ENCODE measurements at regions not wholly inside any gene's neighbourhood (a gene's known extent, or its start where the extent isn't known, plus 50 kb on each side); places are given as distances from the start of the nearest gene placed in this dataset.

DNA sequence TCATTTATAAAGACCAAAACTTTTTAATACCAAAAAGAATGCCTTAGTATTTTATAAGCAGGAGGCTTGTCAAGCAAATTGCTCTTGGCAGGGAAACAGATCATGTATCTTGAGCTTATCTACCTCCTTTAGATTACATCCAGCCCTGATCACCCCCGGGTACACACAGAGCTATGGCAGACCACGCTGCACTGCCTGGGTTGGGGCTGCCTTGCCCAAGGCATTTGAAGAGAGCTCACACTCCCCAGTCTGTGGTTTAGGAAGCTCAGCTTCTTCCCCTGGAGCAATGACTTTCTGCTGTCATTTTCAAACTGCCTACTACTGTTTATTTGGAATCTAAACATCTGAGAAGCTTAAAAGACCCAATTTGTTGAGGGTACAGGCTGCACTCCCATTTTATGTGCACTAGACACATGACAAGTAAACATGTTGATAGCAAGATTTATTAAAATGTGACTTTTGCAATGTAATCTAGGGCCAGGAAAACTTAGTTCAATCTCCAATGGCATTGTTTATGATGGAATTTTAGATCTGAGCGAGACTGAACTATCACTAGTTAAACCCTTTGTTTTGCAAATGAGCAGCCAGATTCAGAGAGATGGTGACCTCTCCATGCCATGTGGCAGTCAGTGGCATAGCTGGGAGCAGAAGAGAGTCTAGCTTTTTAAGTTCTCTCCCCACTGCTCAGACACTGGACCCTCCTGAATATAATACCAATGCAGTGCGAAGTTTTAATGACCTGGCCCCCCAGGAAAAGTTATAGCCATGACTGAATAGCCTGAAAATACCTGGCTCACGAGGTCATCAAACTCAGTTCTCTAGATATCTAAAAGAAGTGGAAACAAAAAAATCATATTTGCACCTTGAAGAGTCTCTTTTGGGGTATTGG is 214.9 kb downstream of the HLX start:
- no peaks in the 10 kb centered on the region for H3K27me3 ChIP-seq
- no peak overlapping the region for H3K27ac ChIP-seq
- H3K4me3 ChIP-seq: no peak overlapping the region
- no peaks in the 10 kb centered on the region for H3K4me1 ChIP-seq
- 57 to 59% methylated on average over 5 of the region's 5 CpGs for WGBS, 2 donors
- DNase-seq: no peak
- no peaks in the 10 kb centered on the region for H3K9me3 ChIP-seq
- no peaks in the 10 kb centered on the region for H3K36me3 ChIP-seq (ENCODE audit: low read depth, missing control alignments)
- intact Hi-C loops (cut with DNase I; ENCODE audit: low total_unique reads): no loop called here
- TF ChIP-seq POLR2A (IDR thresholded peaks at IDR 0.05): no peak
- TF ChIP-seq CTCF (IDR thresholded peaks at IDR 0.05): no peak

GRCh38 chr1:221097479-221098281 is 218.4 kb downstream of the HLX start:
- H3K4me3 ChIP-seq: no peak overlapping the region
- intact Hi-C loops (cut with DNase I; ENCODE audit: low total_unique reads): no loop called here
- H3K27me3 ChIP-seq: no peaks in the 10 kb centered on the region
- 81 to 87% methylated on average over 6 of the region's 6 CpGs for WGBS, 2 donors
- TF ChIP-seq CTCF (IDR thresholded peaks at IDR 0.05) (no peak), POLR2A (IDR thresholded peaks at IDR 0.05) (no peak)
- H3K4me1 ChIP-seq: no peaks in the 10 kb centered on the region
- H3K36me3 ChIP-seq (ENCODE audit: low read depth, missing control alignments): no peaks in the 10 kb centered on the region
- no peaks in the 10 kb centered on the region for H3K9me3 ChIP-seq
- H3K27ac ChIP-seq: no peak overlapping the region
- no peak for DNase-seq

GRCh38 chr1:221098471-221099405 is 219.5 kb downstream of the HLX start:
- Histone ChIP-seq H3K4me3 (no peak overlapping the region), H3K9me3 (no peaks in the 10 kb centered on the region), H3K27me3 (no peaks in the 10 kb centered on the region), H3K4me1 (no peaks in the 10 kb centered on the region), H3K36me3 (ENCODE audit: low read depth, missing control alignments) (no peaks in the 10 kb centered on the region), H3K27ac (no peak overlapping the region)
- intact Hi-C loops (cut with DNase I; ENCODE audit: low total_unique reads): no loop called here
- TF ChIP-seq CTCF (IDR thresholded peaks at IDR 0.05) (no peak), POLR2A (IDR thresholded peaks at IDR 0.05) (no peak)
- DNase-seq: no peak
- WGBS, 2 donors: 72 to 82% methylated on average over 10 of the region's 10 CpGs

DNA sequence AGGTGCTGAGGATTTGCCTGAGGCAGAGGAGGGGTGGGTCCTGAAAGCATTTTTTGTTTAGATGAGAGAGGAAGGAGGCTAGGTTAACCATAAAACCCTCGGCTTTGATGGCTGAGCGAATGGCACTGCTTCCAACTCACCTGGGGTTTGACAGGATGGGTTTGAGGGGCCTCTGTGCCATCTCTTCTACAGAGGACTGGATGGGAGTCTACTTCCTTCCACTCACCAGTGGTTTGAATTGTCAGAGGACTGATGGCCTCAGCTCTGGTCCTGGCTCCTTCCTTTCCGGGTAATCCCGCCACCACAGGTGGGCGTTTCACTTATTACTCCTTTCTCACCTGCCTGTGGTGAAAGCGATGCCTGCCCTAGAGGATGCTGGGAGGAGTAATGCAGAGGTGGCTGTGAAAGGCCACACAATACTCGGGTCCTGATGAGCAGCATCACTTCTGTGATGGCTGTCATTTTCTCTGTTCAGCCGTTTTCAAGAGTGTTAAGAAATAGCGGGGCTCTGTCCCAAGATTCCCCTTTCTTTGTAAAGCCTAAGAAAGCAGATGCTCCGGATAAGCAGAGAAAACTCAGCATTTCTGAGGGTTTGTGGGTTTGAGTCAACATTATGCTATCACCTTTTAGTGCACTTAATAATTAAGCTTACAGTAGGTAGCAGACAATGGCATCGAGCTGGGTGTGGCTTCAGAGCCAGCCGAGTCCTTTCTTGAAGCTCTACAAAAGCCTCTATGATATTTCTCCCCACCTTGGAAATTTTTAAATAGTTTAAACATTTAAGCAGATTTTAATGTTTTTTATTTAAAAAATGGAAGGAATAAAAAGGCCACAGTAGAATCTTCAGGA is 220.7 kb downstream of the HLX start:
- Histone ChIP-seq H3K4me1 (no peaks in the 10 kb centered on the region), H3K9me3 (no peaks in the 10 kb centered on the region), H3K36me3 (ENCODE audit: low read depth, missing control alignments) (no peaks in the 10 kb centered on the region), H3K27me3 (no peaks in the 10 kb centered on the region), H3K27ac (no peak overlapping the region), H3K4me3 (no peak overlapping the region)
- intact Hi-C loops (cut with DNase I; ENCODE audit: low total_unique reads): no loop called here
- 72 to 84% methylated on average over 12 of the region's 12 CpGs for WGBS, 2 donors
- no peak for DNase-seq
- TF ChIP-seq POLR2A (IDR thresholded peaks at IDR 0.05) (no peak), CTCF (IDR thresholded peaks at IDR 0.05) (no peak)

Measured in testis (tissue), 2 donors.